Mesodermal cell (in vitro differentiated cells): ENCODE measurements at regions not wholly inside any gene's neighbourhood (a gene's known extent, or its start where the extent isn't known, plus 50 kb on each side); places are given as distances from the start of the nearest gene placed in this dataset.

Experiments used
- H3K27ac ChIP-seq: 2 replicates; pipeline ENCODE4 v1.7.0; 2013; ENCODE audit warnings: mild to moderate bottlenecking, low read depth, low read length, moderate library complexity; ENCODE audit not compliant: severe bottlenecking
- H3K36me3 ChIP-seq: 2 replicates; pipeline ENCODE4 v1.7.1; 2013; ENCODE audit warnings: mild to moderate bottlenecking, low read length, moderate library complexity; ENCODE audit not compliant: control insufficient read depth, insufficient read depth
- H3K4me1 ChIP-seq: one replicate; pipeline ENCODE4 v1.7.1; 2013; ENCODE audit warnings: mild to moderate bottlenecking, low read length; ENCODE audit not compliant: insufficient read depth, control insufficient read depth, poor library complexity, severe bottlenecking
- H3K4me3 ChIP-seq: 2 replicates; pipeline ENCODE4 v1.7.0; 2013; ENCODE audit warnings: low read length, control low read depth, mild to moderate bottlenecking; ENCODE audit not compliant: insufficient read depth, poor library complexity, severe bottlenecking; ENCODE audit errors: extremely low read depth
- H3K9me3 ChIP-seq: 2 replicates; pipeline ENCODE4 v1.7.1; 2013; ENCODE audit warnings: mild to moderate bottlenecking, low read length, moderate library complexity; ENCODE audit not compliant: control insufficient read depth
- WGBS, 2 experiments: methylation state at CpG; one replicate each; pipeline ENCODE4 v1.1.5; 2013; ENCODE audit warnings: missing lambda C conversion rate in 2 of 2; ENCODE audit not compliant: insufficient coverage in 2 of 2; 5-methylcytosine and 5-hydroxymethylcytosine counted together

DNA sequence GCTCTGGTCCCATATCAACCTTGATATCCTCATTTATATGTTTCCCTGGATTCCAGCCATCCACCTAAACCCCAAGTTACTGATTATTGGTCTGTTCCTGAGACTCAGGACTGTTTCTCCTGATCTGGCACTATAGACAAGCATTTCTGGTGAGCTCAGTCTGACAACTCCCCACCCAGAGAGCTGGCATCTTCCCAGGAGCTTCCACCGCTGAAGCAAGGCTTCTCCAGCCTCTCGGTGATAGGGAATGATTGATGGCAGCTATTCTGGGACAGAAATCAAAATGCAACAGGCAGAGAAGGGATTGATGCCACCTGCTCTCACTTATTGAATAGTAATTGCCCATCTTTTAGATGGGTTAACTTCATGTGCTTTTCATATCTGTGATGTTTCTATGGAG lies 169.7 kb upstream of the GGTLC1 start:
- H3K4me1 ChIP-seq: no peaks in the 10 kb centered on the region
- WGBS, 2 experiments: 87% methylated on average over 2 of the region's 2 CpGs; no CpG with 5 or more reads in 1 of the 2 experiments

DNA sequence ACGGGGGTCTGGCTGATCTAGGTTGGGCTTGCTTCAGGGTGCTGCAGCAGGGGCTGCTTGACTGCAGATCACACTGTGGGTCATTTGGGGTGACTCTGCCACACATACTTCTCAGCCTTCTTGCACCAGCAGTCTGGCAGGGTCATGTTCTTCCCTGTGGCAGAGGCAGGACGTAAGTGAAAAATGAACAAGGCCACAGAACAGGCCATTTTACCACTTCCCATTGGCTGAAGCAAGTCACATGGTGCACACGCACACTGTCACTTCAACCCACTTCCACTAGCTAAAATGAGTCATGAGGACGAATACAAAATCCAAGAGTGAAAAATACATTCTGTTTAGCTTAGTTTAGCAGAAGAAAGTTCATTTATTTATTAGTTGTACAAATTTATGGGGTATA lies 168.6 kb upstream of the GGTLC1 start:
- Histone ChIP-seq H3K27ac (no peak overlapping the region), H3K4me3 (no peak overlapping the region), H3K9me3 (no peaks in the 10 kb centered on the region), H3K4me1 (no peaks in the 10 kb centered on the region), H3K36me3 (no peaks in the 10 kb centered on the region)
- WGBS, 2 experiments: 83 to 92% methylated on average over 2 of the region's 4 CpGs

More for the DNA sequence above, 169.7 kb upstream of the GGTLC1 start:
- no peak overlapping the region for H3K4me3 ChIP-seq
- no peak overlapping the region for H3K27ac ChIP-seq
- no peaks in the 10 kb centered on the region for H3K9me3 ChIP-seq
- H3K36me3 ChIP-seq: no peaks in the 10 kb centered on the region

DNA sequence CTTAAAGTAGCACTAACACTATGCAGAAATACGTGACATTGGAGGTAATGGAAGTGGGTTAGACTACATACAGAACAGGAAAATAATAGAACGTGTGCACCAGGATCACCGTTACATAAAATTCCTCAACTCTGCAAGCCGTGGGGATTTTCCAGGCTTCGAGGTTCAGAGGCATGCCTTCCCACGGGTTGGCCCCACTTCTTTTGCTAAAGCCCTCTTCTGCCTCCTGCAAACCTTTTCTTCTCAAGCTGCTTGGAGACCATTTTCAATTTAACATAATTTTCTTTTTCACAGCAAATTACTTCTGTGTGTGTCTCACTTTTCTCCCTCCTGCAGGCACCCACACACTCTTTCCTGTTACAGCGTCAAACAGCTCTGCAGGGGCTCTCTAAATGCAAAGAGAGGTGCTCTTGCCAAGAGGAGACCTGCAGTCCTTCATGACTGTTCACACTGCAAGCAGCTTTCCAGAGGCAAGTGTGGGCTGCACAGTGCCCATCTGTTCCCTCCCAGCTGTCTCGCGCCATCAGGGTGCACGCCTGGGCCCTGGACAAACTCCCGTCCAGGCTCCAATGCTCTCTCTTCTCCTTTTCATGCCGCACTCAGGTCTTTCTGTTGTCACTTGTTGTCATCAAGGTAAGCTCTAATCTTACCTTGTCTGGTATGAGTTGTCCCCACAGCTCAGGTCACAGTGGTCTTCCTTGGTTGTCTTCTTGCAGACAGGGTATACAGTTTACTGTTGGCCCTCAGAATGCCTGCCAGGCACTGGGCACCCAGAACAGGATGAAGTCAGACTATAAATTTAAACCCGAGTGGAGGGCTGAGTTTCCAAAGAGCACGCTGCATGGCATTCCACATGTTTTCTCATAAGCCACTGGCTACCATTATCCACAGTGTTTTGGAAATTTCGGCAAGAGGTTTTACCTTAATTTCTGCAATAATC lies 164.8 kb upstream of the GGTLC1 start:
- Histone ChIP-seq H3K4me3 (no peak overlapping the region), H3K9me3 (no peaks in the 10 kb centered on the region), H3K27ac (no peak overlapping the region), H3K4me1 (no peaks in the 10 kb centered on the region), H3K36me3 (no peaks in the 10 kb centered on the region)
- 88 to 91% methylated on average over 14 of the region's 15 CpGs for WGBS, 2 experiments

DNA sequence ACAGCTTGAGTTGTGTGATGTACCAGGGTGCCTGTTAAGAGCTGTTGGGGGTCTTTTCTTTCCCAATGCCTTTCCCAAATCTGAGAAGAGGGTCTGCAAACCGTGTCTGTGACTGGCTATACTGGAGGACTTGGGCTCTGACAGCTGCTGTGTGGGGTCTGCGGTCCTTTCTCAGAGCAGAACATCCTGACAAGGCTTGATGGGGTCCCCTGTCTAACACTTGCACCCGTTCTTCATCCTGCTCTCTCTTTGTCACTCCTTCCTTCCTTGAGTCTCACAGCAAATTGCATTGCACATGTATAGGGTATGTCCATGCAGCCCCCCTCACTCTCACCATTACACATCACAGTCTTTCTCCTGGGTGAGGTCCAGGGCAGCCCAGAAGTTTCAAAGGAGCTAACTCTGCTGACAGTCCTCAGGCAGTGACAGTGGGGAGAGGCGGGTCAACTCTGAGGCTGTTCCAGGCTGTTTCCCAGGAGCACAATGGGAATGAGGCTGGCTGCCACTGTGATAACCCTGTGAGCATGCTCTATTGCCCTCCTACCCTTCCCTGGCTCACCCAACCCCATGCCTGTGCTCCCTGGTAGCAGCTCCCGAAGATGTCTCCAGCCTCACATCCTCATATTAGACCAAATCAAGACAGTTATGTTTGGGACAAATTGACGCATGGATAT lies 163.2 kb upstream of the GGTLC1 start:
- Histone ChIP-seq H3K9me3 (no peaks in the 10 kb centered on the region), H3K27ac (no peak overlapping the region), H3K4me1 (no peaks in the 10 kb centered on the region), H3K4me3 (no peak overlapping the region), H3K36me3 (no peaks in the 10 kb centered on the region)
- 83 to 88% methylated on average over 4 to 5 of the region's 6 CpGs for WGBS, 2 experiments

DNA sequence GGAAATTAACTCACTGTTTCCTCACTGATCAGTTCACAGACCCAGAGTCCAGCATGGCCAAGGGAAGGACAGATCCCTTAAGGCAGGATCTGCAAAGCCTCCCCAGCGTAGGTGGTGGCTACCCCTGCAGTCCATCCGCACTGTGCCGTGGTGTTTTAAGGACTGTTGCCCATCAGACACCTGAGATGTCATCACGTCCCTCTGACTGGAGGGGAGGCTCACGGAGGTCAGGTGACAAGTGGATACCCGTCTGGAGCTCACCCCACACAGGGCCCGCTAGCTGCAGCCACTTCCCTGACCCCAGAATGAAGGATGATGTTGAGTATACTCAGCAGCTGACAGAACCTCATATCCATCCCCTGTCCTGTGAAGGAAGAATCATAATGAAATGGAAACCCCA lies 161.8 kb upstream of the GGTLC1 start:
- WGBS, 2 experiments: 90 to 100% methylated on average over 4 to 5 of the region's 7 CpGs
- H3K9me3 ChIP-seq: no peaks in the 10 kb centered on the region
- no peak overlapping the region for H3K27ac ChIP-seq
- no peak overlapping the region for H3K4me3 ChIP-seq
- H3K4me1 ChIP-seq: no peaks in the 10 kb centered on the region
- no peaks in the 10 kb centered on the region for H3K36me3 ChIP-seq

DNA sequence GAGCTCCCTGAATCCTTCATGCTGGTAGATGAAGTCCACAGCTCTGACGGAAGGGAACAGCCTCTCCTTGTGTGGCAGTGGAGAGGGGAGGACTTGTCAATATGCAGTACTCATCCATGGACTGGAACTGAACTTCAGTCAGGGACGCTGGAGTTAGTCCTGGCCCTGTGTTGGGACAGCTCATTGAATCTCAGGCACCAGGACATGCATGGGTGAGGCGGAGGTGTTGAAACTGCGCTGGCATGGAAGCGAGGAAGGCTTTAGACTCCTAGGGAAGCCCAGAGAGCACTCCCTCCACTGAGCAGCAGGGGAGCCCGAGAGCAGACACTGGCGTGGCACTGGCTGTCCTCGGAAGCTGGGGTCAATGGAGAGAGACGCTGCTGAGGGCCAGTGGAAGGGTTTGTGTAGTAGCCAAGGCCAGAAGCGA lies 161.3 kb upstream of the GGTLC1 start:
- Histone ChIP-seq H3K36me3 (no peaks in the 10 kb centered on the region), H3K4me3 (no peak overlapping the region), H3K4me1 (no peaks in the 10 kb centered on the region), H3K27ac (no peak overlapping the region), H3K9me3 (no peaks in the 10 kb centered on the region)
- 58 to 67% methylated on average over 10 of the region's 10 CpGs for WGBS, 2 experiments

DNA sequence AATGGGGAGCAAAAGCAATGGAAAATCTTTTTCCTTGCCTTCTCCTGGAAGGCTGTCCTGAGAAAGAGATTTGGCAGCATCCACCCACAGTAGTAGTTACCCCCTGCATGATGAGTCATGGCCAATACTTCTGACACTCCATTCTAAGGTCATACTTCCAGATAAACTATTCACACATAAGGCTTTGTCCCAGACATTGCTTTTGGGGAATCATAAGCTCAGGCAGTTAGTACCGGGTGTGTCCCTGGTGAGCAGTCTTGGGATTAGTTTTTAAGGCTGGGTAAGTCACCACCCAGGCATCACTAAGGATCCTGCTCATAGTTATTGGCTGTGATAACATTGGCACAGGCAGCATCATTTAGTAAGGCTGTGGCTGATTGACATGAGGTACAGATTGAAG lies 160.6 kb upstream of the GGTLC1 start:
- Histone ChIP-seq H3K4me1 (no peaks in the 10 kb centered on the region), H3K36me3 (no peaks in the 10 kb centered on the region), H3K4me3 (no peak overlapping the region), H3K27ac (no peak overlapping the region), H3K9me3 (no peaks in the 10 kb centered on the region)
- 82 to 100% methylated on average over 1 of the region's 1 CpG for WGBS, 2 experiments

DNA sequence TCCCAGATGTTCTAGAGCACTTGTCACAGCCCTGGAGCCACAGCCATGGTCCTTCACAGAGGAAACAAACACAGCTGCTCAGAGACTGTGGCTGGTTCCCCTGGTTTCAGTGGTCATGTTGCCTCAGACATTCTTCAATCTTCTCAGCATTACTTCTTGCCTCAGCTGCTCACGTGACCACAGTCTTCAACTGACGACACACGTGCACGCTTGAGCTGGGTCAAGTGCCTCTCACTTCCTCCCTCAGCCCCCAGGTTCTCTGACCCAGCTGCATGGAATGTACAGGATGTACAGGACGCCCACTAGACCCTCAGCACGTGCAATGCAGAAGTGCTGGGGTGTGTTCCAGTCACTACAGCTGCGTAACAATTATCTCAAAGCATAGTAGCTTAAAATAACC lies 159.8 kb upstream of the GGTLC1 start:
- Histone ChIP-seq H3K27ac (no peak overlapping the region), H3K9me3 (no peaks in the 10 kb centered on the region), H3K36me3 (no peaks in the 10 kb centered on the region), H3K4me3 (no peak overlapping the region), H3K4me1 (no peaks in the 10 kb centered on the region)
- WGBS, 2 experiments: 84 to 88% methylated on average over 7 of the region's 7 CpGs

DNA sequence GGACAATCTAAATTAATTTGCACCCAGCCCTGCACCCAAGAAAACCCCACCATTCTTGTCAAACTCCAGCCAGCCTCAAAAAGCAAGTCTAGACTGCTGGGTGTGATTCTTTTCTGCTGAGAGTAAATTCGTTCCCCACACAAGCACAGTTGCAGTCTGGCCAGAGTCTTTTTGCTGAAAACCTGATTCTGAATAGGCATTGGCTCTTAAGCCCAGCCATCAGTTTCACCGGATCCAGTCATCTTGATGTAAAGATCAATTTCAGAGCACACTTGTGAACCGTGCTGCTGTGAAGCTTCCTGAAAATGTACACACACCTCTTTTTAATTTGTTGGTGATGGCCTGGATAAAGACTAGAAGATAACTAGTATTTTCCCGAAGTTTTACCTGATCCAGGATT lies 159.4 kb upstream of the GGTLC1 start:
- H3K4me1 ChIP-seq: no peaks in the 10 kb centered on the region
- H3K4me3 ChIP-seq: no peak overlapping the region
- H3K9me3 ChIP-seq: no peaks in the 10 kb centered on the region
- WGBS, 2 experiments: 80 to 81% methylated on average over 3 of the region's 4 CpGs
- H3K27ac ChIP-seq: no peak overlapping the region
- H3K36me3 ChIP-seq: no peaks in the 10 kb centered on the region

DNA sequence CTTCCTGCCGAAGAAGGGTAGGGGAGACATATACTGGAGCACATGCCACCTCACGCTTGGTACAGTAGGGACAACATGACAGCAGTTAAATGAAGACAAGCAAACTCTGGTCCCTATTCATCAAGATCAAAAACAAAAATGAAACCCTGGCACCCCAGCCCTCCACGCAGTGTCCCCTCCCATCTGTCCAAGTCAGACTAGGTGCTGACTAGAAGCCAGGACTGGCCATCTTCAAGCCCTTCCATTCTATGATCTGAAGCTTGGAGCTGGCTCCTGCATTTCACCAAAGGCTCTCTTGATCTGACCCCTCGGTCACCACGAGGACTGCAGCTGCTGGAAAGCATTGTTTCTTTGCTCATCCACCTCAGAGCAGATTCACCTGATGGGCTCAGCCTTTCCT lies 158.9 kb upstream of the GGTLC1 start:
- H3K4me1 ChIP-seq: no peaks in the 10 kb centered on the region
- H3K9me3 ChIP-seq: no peaks in the 10 kb centered on the region
- no peaks in the 10 kb centered on the region for H3K36me3 ChIP-seq
- H3K27ac ChIP-seq: no peak overlapping the region
- WGBS, 2 experiments: 85 to 93% methylated on average over 3 to 4 of the region's 5 CpGs
- no peak overlapping the region for H3K4me3 ChIP-seq

DNA sequence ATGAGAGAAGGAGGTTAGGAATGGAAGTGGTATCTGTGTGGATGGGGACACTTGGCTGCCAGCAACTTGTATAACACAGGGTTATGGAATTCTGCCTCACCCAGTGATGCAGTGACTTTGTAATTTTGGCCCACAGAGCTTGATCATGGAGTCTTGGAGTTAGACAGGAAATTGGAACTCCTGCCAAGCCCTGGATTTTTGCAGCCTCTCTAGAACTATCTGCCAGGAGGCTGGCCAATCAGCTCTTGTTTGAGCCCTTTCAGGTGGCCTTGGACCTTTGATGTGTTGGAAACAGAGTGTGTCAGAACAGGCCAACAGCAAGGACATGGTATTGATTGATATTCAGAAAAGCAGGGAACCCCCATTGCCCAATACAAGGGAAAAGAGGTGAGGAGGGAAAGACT lies 157.7 kb upstream of the GGTLC1 start:
- no peaks in the 10 kb centered on the region for H3K4me1 ChIP-seq
- no peaks in the 10 kb centered on the region for H3K36me3 ChIP-seq
- peaks cover 1% of the 10 kb centered on the region for H3K9me3 ChIP-seq
- no peak overlapping the region for H3K27ac ChIP-seq
- no peak overlapping the region for H3K4me3 ChIP-seq
